Panc1 (cell line): ENCODE measurements at regions not wholly inside any gene's neighbourhood (a gene's known extent, or its start where the extent isn't known, plus 50 kb on each side); places are given as distances from the start of the nearest gene placed in this dataset.

Source experiments
- POLR2AphosphoS5 ChIP-seq: IDR thresholded peaks from 2 replicates; pipeline ENCODE4 v1.6.1; 2012; ENCODE audit warnings: mild to moderate bottlenecking, low read depth, low read length, moderate library complexity
- TF ChIP-seq, protein P1 (sequence below): fragments of 450-650 bp; IDR thresholded peaks from 2 replicates; pipeline ENCODE4 v1.5.1; 2017; ENCODE audit warnings: mild to moderate bottlenecking

DNA sequence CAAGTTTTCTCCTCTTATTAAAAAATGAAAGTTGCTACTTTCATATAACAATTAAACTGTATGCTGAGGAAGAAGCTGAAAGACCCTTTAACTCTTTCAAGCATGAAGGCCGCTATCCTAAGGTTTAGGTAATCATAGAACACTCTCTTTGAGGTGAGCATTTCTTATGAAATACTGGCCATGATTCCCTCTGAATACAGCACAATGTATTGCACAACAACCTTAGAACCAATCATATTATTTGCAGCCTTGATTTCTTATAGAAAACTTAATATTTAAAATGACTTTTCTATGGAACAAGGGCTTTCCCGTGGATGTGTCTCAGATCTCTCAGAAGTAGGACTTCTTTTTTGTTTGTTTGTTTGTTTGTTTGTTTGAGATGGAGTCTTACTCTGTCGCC is 333.4 kb upstream of the TEX13C start:
- TF ChIP-seq, protein P1, sequence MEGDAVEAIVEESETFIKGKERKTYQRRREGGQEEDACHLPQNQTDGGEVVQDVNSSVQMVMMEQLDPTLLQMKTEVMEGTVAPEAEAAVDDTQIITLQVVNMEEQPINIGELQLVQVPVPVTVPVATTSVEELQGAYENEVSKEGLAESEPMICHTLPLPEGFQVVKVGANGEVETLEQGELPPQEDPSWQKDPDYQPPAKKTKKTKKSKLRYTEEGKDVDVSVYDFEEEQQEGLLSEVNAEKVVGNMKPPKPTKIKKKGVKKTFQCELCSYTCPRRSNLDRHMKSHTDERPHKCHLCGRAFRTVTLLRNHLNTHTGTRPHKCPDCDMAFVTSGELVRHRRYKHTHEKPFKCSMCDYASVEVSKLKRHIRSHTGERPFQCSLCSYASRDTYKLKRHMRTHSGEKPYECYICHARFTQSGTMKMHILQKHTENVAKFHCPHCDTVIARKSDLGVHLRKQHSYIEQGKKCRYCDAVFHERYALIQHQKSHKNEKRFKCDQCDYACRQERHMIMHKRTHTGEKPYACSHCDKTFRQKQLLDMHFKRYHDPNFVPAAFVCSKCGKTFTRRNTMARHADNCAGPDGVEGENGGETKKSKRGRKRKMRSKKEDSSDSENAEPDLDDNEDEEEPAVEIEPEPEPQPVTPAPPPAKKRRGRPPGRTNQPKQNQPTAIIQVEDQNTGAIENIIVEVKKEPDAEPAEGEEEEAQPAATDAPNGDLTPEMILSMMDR: no peak
- TF ChIP-seq POLR2AphosphoS5: no peak
